Endothelial cell of umbilical vein (primary cell): ENCODE measurements at regions not wholly inside any gene's neighbourhood (a gene's known extent, or its start where the extent isn't known, plus 50 kb on each side); places are given as distances from the start of the nearest gene placed in this dataset.
"Not testable (repeated sequence)": the region's sequence is repeated elsewhere in the genome, so short reads cannot be mapped to it uniquely, and the experiment has no call there.

Source experiments
- BruUV-seq: library from RNA; stranded (reverse); fragments of 400-500 nt; replicated peaks from 2 replicates; lab custom pipeline; 2021; lab: Mats Ljungman, UMichigan
- CTCF ChIA-PET: fragments of 300-600, 350-600 bp; sonication (Branson Sonifier 250); formaldehyde crosslinking; loops from one replicate; lab custom pipeline; 2021; ENCODE audit warnings: antibody characterized with exemption, inconsistent platforms; lab: Charles Lee
- POLR2A ChIA-PET: fragments of 300-600, 350-600 bp; sonication (Branson Sonifier 250); formaldehyde crosslinking; loops from one replicate; lab custom pipeline; 2021; ENCODE audit warnings: antibody characterized with exemption, inconsistent platforms; lab: Charles Lee
- DNase-seq: peaks from one replicate; pipeline ENCODE4 v3.0.0-alpha.2; 2011; ENCODE audit warnings: low read depth, low spot score
- FAIRE-seq: peaks from 2 replicates; lab custom pipeline; 2011; peaks lifted over from hg19 to GRCh38; lab: Jason Lieb, UNC
- H2AFZ ChIP-seq: 2 replicates; pipeline ENCODE4 v1.6.0; 2012; ENCODE audit warnings: low read depth, low read length, control low read depth, inconsistent platforms
- H3K27ac ChIP-seq: 2 replicates; pipeline ENCODE4 v1.5.1; 2011; ENCODE audit warnings: low read depth, mild to moderate bottlenecking, control low read depth, low read length, moderate library complexity; ENCODE audit not compliant: insufficient read depth
- H3K27me3 ChIP-seq, 2 experiments: 2 replicates each; pipeline versions ENCODE4 v1.6.0 to v1.6.1; 2011; ENCODE audit warnings: low read length in 2 of 2, mixed read lengths in 1 of 2; ENCODE audit not compliant: control insufficient read depth in 2 of 2, insufficient read depth in 2 of 2
- H3K36me3 ChIP-seq, 2 experiments: 2 replicates in 1 of 2; 3 replicates in 1 of 2; pipeline ENCODE4 v1.5.1; 2011; ENCODE audit warnings: low read length in 2 of 2, mild to moderate bottlenecking in 1 of 2, moderate library complexity in 1 of 2; ENCODE audit not compliant: control insufficient read depth in 2 of 2, insufficient read depth in 2 of 2; ENCODE audit errors: extremely low read depth in 1 of 2
- H3K4me1 ChIP-seq: 3 replicates; pipeline ENCODE4 v1.5.1; 2011; ENCODE audit warnings: mild to moderate bottlenecking, low read length; ENCODE audit not compliant: control insufficient read depth, insufficient read depth; ENCODE audit errors: extremely low read depth
- H3K4me2 ChIP-seq: 2 replicates; pipeline ENCODE4 v1.6.1; 2011; ENCODE audit warnings: low read length, control low read depth, mixed read lengths; ENCODE audit not compliant: insufficient read depth
- H3K4me3 ChIP-seq, 3 experiments: fragments of 200-600 bp in 1 of 3; sonication (generic), shearing (Covaris generic) in 1 of 3; replicated peaks in 1 of 3; 2 replicates each; pipeline ENCODE4 v1.5.1; 2011 to 2016; ENCODE audit warnings: control low read depth in 3 of 3, low read length in 3 of 3, mild to moderate bottlenecking in 2 of 3, inconsistent platforms in 1 of 3, low read depth in 1 of 3, moderate library complexity in 1 of 3; ENCODE audit not compliant: insufficient read depth in 1 of 3
- H3K79me2 ChIP-seq: 2 replicates; pipeline ENCODE4 v1.6.0; 2012; ENCODE audit warnings: low read length, inconsistent platforms; ENCODE audit not compliant: control insufficient read depth, insufficient read depth
- H3K9ac ChIP-seq: replicated peaks from 2 replicates; pipeline ENCODE3; 2011; ENCODE audit warnings: low read length, control low read depth; ENCODE audit not compliant: insufficient read depth; ENCODE audit errors: extremely low read depth
- H3K9me1 ChIP-seq: replicated peaks from 3 replicates; pipeline ENCODE4 v1.6.0; 2011; ENCODE audit warnings: mild to moderate bottlenecking, low read length; ENCODE audit not compliant: control insufficient read depth, insufficient read depth; ENCODE audit errors: extremely low read depth
- H3K9me3 ChIP-seq: replicated peaks from 2 replicates; pipeline ENCODE4 v1.5.1; 2012; ENCODE audit warnings: low read length, inconsistent platforms; ENCODE audit not compliant: control insufficient read depth, insufficient read depth
- H4K20me1 ChIP-seq: replicated peaks from 2 replicates; pipeline ENCODE3; 2011; ENCODE audit warnings: mild to moderate bottlenecking, low read length; ENCODE audit not compliant: control insufficient read depth, insufficient read depth; ENCODE audit errors: extremely low read depth
- EZH2 ChIP-seq: IDR thresholded peaks from 2 replicates; pipeline ENCODE4 v1.6.1; 2012; ENCODE audit warnings: borderline replicate concordance, low read depth, mild to moderate bottlenecking, moderate library complexity, low read length, inconsistent platforms; ENCODE audit not compliant: severe bottlenecking
- FOS ChIP-seq: IDR thresholded peaks from 2 replicates; pipeline ENCODE4 v1.6.1; 2011; ENCODE audit warnings: mild to moderate bottlenecking, low read length, moderate library complexity, borderline replicate concordance; ENCODE audit not compliant: insufficient read depth
- GATA2 ChIP-seq: IDR thresholded peaks from 2 replicates; pipeline ENCODE4 v1.7.0; 2011; ENCODE audit warnings: low read depth, mild to moderate bottlenecking, moderate library complexity, mixed read lengths, low read length; ENCODE audit not compliant: insufficient read length, insufficient read depth
- JUN ChIP-seq: IDR thresholded peaks from 2 replicates; pipeline ENCODE4 v1.6.1; 2011; ENCODE audit warnings: borderline replicate concordance, low read depth; ENCODE audit not compliant: insufficient read length, insufficient read depth
- MYC ChIP-seq: IDR thresholded peaks from one replicate; pipeline ENCODE4 v1.6.1; 2011; ENCODE audit warnings: mild to moderate bottlenecking, low read depth, low read length
- POLR2A ChIP-seq: IDR thresholded peaks from 2 replicates; pipeline ENCODE4 v1.6.1; 2012; ENCODE audit warnings: low read depth, mild to moderate bottlenecking, control low read depth, low read length
- POLR2AphosphoS5 ChIP-seq: IDR thresholded peaks from 2 replicates; pipeline ENCODE4 v1.6.1; 2012; ENCODE audit warnings: low read depth, mild to moderate bottlenecking, control low read depth, low read length, moderate library complexity; ENCODE audit not compliant: insufficient read depth
- dilution Hi-C: fragments of 300-500 bp; cut with MboI; formaldehyde crosslinking; loops from one replicate; pipeline ENCODE4 v1.15.0; 2019; ENCODE audit warnings: low sequenced_read_pairs; ENCODE audit not compliant: extremely low pct_ligation_motif_present
- intact Hi-C: fragments of 100-400 bp; cut with micrococcal nuclease; formaldehyde crosslinking; loops from one replicate; pipeline ENCODE4 v1.10.0; 2022
- TF ChIP-seq, protein P1 (sequence below): IDR thresholded peaks from 2 replicates; pipeline ENCODE4 v1.6.1; 2011; ENCODE audit not compliant: insufficient read depth, insufficient read length
- TF ChIP-seq, protein P2 (sequence below), 2 donors: IDR thresholded peaks; 1 replicate in 1 of 2; 2 replicates in 1 of 2; pipeline ENCODE4 v1.5.1; 2011; ENCODE audit warnings: low read length in 2 of 2, mild to moderate bottlenecking in 2 of 2, moderate library complexity in 2 of 2, control low read depth in 1 of 2, inconsistent platforms in 1 of 2, low read depth in 1 of 2; ENCODE audit not compliant: insufficient read depth in 1 of 2; ENCODE audit errors: extremely low read depth in 1 of 2

DNA sequence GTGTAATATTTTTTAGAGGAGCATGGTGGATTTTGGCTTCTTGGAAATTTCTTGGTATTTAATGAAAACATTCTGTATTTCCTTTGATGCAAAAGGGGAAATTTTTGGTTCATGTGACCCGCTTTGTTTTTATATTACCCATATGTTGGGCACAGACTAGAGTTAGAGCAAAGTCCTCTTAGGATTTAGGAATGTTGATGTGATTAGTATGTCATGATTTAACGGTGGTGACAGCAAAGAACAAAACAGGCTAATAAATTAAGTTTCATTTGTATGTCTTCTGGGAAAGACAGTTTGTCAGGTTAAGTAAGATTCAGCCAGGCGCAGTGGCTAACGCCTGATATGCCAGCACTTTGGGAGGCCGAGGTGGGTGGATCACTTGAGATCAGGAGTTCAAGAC is 304.6 kb downstream of the REEP3 start:
- H3K9me3 ChIP-seq = no peaks in the 10 kb centered on the region
- ChIA-PET CTCF (interaction anchor here (1.5 kb wide), 1 partner anchor 41 kb away, joined by 4 read pairs; no protein-coding TSS in a partner anchor), POLR2A (no interaction called here)
- no peak overlapping the region for H2AFZ ChIP-seq
- no TSS peak for BruUV-seq
- no peaks in the 10 kb centered on the region for H3K9me1 ChIP-seq
- H3K36me3 ChIP-seq = no peaks in the 10 kb centered on the region
- FAIRE-seq (no peak), DNase-seq (no peak)
- peaks cover 3 to 11% of the 10 kb centered on the region in 2 experiments for H3K27me3 ChIP-seq
- dilution Hi-C loops = no loop called here
- no peak overlapping the region for H3K27ac ChIP-seq
- H4K20me1 ChIP-seq = no peaks in the 10 kb centered on the region
- TF ChIP-seq EZH2 (no peak), MYC (no peak), POLR2AphosphoS5 (no peak), JUN (no peak), POLR2A (no peak), GATA2 (no peak), FOS (no peak)
- TF ChIP-seq, protein P1, sequence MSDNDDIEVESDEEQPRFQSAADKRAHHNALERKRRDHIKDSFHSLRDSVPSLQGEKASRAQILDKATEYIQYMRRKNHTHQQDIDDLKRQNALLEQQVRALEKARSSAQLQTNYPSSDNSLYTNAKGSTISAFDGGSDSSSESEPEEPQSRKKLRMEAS = no peak
- TF ChIP-seq, protein P2, sequence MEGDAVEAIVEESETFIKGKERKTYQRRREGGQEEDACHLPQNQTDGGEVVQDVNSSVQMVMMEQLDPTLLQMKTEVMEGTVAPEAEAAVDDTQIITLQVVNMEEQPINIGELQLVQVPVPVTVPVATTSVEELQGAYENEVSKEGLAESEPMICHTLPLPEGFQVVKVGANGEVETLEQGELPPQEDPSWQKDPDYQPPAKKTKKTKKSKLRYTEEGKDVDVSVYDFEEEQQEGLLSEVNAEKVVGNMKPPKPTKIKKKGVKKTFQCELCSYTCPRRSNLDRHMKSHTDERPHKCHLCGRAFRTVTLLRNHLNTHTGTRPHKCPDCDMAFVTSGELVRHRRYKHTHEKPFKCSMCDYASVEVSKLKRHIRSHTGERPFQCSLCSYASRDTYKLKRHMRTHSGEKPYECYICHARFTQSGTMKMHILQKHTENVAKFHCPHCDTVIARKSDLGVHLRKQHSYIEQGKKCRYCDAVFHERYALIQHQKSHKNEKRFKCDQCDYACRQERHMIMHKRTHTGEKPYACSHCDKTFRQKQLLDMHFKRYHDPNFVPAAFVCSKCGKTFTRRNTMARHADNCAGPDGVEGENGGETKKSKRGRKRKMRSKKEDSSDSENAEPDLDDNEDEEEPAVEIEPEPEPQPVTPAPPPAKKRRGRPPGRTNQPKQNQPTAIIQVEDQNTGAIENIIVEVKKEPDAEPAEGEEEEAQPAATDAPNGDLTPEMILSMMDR (IDR thresholded peaks at IDR 0.05; ENCODE audit: extremely low read depth in 1 of 2, insufficient read depth in 1 of 2, low read depth in 1 of 2, low read length in 2 of 2) = no peak
- no peak overlapping the region for H3K4me2 ChIP-seq
- intact Hi-C loops = no loop called here
- no peak overlapping the region for H3K4me3 ChIP-seq
- no peaks in the 10 kb centered on the region for H3K4me1 ChIP-seq
- H3K79me2 ChIP-seq = no peaks in the 10 kb centered on the region
- H3K9ac ChIP-seq = no peak overlapping the region

DNA sequence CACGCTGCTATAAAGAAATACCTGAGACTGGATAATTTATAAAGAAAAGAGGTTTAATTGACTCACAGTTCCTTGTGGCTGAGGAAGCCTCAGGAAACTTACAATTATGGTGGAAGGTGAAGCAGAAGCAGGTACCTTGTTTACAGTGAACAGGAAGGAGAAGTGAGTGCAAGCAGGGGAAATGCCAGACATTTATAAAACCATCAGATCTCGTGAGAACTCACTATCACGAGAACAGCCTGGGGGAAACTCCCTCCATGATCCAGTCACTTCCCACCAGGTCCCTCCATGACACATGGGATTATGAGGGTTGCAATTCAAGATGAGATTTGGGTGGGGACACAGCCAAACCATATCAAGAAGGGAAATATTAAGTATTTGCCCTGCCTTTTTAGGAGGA is 305.8 kb downstream of the REEP3 start:
- BruUV-seq, CTCF ChIA-PET: not testable (repeated sequence)

More for the DNA sequence above, 305.8 kb downstream of the REEP3 start:
- peaks cover 3 to 11% of the 10 kb centered on the region in 2 experiments for H3K27me3 ChIP-seq
- intact Hi-C loops, DNase-seq, dilution Hi-C loops, H3K9me1 ChIP-seq, H3K4me3 ChIP-seq, H2AFZ ChIP-seq, POLR2A ChIA-PET, H3K79me2 ChIP-seq, H4K20me1 ChIP-seq, H3K9me3 ChIP-seq, H3K9ac ChIP-seq, H3K4me1 ChIP-seq, H3K36me3 ChIP-seq, H3K4me2 ChIP-seq, H3K27ac ChIP-seq, FAIRE-seq: not testable (repeated sequence)
